NCI-H2107 (cell line): ENCODE measurements at regions not wholly inside any gene's neighbourhood (a gene's known extent, or its start where the extent isn't known, plus 50 kb on each side); places are given as distances from the start of the nearest gene placed in this dataset.

ENCODE experiments used
- DNase-seq: peaks from one replicate; lab custom pipeline; 2025; lab: John Stamatoyannopoulos, UW

DNA sequence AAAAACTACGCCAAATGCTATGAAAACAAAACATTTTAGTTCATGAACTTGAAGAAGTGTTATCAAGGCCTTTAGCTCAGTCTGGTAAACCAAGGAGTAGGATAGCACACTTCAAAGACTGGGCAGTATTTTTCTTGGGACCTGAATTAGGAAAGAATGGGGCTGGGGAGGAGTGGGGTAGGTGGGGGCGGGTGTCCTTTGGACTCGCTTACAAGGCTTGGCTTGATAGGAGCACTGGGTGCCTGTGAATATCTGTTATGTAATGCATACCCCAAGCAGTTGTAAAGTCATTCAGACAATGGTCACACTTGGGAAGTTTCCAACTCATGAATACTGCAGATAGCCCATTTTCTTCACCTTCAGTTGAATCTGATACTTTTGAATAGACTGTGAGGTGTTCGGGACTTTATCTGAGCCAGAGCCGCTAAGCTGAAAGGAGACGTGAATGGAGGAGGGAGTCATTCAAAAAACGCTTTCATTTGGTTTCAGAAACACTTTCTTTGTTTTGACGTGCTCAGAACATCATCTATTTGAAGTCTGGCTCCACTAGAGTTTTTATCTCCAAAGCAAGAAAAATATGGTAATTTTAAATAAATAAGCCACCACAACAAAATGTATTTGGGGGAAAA, 70.1 kb upstream of the FAM204A start:
- DNase-seq: no peak

DNA sequence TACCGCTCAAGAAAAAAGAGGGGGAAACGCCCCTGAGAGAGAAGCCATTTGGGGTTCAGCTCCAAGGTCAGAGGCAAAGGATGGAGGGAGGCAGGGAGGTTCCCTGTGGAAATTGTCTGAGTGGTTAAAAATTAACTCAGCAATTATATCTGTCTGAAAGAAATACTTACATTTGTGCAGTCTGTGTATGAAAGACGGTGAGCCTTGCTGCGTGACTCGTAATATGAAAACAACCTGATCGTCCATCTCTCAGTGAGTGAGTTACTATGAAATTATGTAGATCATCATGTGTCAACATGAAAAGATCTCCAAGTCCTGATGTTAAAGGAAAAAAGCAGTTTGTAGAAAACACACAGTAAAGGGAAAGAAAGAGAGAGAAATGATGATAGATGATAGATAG, 67.2 kb upstream of the FAM204A start:
- DNase-seq: no peak

DNA sequence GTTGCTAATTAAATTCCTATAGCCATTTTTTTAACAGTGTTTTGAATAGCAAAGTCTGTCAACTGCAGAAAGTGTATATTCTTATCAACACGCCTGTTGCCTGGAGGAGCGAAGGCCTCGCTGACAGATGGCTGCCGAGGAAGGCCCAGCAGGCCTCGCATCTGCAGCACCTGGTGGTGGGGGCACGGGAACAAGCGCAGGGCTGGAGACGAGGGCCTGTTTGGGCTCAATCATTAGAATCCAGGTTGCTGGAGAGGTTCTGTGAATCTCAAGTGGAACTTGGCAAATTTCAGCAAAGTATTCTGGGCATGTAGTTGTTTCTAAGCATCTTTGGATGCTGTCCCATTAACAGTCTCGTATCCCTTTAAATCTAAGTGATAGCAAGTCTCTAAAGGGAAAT, 66.1 kb upstream of the FAM204A start:
- DNase-seq: no peak

DNA sequence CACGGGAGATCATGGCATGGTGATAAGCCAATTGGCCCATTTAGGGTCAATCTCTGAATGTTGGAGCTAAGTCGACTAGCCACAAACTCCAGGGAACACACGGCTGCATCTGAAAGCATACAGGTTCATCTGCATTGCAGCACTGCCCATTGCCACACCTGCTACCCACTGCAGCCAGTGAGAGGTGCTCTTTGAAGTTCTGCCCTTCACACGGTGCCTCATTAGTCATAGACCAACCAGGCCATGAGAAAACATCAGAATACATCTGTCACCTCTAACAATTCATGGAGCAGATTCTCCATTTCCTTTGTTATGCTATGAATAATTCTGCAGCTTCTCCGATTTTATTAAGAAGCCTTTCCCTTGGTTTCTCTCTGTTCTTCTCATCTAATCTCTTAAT, 65.7 kb upstream of the FAM204A start:
- no peak for DNase-seq

DNA sequence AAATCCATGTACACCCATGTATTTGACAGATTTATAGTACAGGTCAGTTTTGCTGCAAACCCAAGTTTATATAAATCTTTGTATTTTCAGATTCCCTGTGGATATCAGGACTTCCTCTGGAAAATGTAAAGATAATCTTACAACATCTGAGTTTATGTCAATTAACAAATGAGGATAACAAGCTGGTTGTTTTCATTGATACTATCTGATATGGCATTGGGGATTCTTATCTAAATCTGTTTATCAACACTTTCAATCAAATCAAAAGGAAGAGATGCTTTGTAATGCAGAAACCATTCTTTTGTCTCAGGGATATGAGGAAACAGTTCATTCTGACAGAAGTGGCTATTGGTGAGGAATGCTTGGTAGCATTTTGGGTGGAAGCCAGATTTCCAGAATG, 64.9 kb upstream of the FAM204A start:
- no peak for DNase-seq

DNA sequence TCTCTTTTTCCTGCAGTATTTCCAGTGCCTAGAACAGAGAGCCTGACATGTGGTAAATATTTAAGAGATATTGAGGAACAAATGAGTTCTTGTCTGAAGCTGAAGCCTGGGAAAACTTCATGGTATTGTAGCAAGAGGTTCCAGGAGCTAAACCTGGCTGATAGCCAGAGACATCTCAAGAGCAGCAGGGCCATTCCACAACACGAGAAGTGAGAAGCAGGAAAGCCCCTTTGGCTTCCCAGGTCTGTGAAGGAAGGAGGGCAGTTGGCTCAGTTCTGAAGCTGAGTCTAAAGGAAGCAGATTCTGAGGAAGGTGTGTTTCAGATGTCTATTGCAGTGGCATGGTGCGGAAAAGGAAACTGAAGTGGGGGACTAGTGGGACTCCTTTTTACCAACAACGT, 63.8 kb upstream of the FAM204A start:
- DNase-seq: no peak

DNA sequence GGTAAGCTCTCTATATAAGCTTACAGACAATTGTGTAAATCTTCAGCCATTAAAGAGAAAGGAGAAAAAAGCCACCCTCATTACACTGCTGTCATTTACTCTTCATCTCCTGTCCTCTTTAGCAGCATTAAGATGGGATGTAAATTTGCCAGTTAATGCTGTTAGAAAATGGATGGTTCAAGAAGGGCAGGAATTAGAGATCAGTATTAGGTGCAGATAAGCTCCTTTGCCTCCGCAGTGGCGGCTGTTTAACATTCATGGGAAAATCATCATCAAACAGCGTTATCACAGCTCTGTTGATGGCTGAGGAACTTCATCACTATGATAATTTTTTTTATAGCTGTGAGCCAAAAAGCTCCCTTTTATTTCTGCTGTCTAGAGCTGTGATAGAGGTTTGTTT, 61.8 kb upstream of the FAM204A start:
- no peak for DNase-seq

DNA sequence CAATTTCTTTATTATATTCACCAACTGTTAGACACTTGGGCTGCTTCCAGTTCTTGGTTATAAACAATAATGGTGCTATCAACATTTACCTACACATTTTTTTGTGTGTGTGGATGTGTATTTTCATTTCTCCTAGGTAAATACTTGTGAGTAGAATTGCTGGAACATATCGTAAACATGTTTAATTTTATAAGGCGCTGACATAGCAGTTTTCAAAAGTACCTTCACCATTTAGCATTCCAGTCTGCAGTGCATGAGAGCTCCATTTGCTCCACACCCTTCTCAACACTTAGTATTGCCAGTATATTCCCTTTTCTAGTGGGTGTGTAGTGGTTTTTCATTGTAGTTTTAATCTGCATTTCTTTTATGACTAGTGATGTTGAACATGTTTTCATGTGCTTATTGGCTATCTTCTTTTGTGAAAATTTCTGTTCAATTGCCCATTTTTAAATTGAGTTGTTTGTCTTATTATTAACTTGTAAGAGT, 59.6 kb upstream of the FAM204A start:
- no peak for DNase-seq

DNA sequence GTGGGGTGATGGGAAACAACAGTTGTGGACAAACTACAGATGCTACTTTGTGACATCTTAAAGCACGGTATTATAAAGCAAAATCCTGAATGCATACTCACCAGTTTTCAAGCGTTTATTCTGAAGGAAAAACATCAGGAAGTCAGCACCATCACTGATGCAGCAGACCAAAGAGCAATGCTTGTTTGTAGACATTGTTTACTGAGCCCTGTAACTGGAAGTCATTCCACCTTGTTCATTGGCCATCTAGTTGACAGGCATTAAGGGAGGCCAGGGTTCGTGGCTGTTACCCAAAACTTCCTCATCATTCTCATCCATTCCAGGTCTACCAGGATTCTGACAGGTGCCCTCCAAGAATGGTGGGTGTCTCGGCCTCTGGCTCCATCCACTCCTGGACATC, 55.3 kb upstream of the FAM204A start:
- no peak for DNase-seq

DNA sequence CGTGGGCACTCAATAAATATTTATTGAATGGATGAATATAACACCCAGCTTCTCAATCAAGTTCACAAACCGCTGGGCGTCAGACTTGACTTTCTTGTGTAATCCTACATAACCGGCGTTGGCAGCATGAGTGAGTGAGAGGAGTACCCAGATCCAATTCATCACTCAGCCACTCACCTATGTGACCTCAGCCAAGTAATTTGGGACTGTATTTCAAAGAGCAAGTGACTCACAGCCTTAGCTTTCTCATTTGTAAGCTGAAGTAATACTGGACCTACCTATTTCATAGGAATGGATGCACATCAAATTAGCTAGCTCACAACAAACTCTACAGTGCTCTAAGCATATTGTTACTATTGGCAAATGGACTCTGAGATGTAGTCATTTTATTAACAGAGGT, 53.8 kb upstream of the FAM204A start:
- no peak for DNase-seq

DNA sequence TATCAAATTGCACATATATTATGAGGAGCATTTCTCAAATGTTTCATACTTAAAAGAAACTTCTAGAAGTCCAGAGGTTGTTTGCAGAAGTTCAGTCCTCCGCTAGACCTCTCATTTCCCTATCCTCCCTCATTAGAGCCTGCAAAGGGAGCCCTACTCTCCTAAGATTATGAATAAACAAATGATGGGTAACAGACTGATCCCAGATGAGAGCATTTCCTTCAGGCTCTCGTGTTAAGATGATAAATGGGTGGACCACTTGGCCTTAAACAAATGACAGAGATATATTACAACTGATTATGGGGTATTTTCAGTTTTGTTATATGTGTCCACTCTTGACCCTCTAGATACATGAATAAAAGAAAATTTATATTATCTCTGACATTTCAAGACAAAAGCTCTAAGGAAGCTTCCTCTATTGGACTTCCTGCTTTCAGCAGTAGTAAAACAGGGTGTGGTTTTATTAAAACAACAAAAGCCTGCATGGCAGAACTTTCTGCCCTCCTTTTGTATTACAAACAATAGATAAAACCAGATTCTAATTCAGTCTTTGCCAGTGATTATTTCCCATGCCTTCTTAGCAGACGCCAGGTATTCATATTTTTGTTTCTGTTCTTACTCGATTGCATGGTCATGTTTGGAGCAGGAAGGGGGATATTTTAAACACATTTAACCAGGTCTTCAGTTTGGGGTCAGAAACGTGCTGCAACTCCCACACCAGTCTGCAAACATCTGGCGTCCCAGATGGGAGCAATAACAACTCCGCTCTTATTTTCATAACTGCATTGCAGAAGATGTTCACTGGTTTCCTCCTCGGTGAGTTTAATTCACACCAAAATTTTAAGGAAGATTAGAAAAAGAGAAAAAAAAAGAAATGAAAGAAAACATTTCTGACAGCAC, 52.4 kb upstream of the FAM204A start:
- no peak for DNase-seq

DNA sequence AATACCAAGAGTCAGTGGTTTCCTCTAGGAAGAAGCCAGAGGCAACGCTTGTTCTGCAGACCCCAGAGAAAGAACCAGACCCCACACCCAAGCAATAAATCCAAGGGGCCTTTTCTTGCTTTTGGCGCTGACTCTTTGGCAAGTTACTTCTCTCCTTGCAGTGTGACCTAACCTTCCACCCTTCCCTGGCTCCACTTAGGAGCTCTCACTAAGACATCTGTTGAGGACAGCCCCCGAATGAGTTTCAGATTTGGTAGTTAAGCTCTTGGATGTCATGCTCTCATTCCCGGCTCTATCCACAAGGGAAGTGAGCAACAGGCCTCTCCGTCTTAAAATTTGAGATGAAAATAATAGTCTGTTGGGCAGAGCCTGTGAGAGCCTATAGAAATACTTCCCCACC, 50.6 kb upstream of the FAM204A start:
- no peak for DNase-seq
